WERI-Rb-1 (cell line): ENCODE measurements at regions not wholly inside any gene's neighbourhood (a gene's known extent, or its start where the extent isn't known, plus 50 kb on each side); places are given as distances from the start of the nearest gene placed in this dataset.

ENCODE experiments used
- DNase-seq: peaks from one replicate; pipeline ENCODE4 v3.0.0-alpha.2; 2020
- H3K27ac ChIP-seq: fragments of 250-450 bp; sonication (Bioruptor Pico); 2 replicates; pipeline ENCODE4 v1.5.1; 2020; ENCODE audit warnings: mild to moderate bottlenecking, moderate library complexity
- H3K27me3 ChIP-seq: fragments of 250-450 bp; sonication (Bioruptor Pico); 2 replicates; pipeline ENCODE4 v1.5.1; 2021; ENCODE audit warnings: mild to moderate bottlenecking, low read depth, moderate library complexity; ENCODE audit not compliant: insufficient read depth, severe bottlenecking
- H3K36me3 ChIP-seq: fragments of 250-450 bp; sonication (Bioruptor Pico); 2 replicates; pipeline ENCODE4 v1.5.1; 2020; ENCODE audit warnings: mild to moderate bottlenecking, moderate library complexity
- H3K4me3 ChIP-seq: 2 replicates; pipeline ENCODE4 v1.5.1; 2011; ENCODE audit warnings: low read depth, mild to moderate bottlenecking, control low read depth, low read length
- H3K9me3 ChIP-seq: fragments of 250-450 bp; sonication (Bioruptor Pico); 2 replicates; pipeline ENCODE4 v1.5.1; 2021; ENCODE audit warnings: mild to moderate bottlenecking, moderate library complexity; ENCODE audit not compliant: severe bottlenecking
- CTCF ChIP-seq: IDR thresholded peaks from 2 replicates; pipeline ENCODE4 v1.5.1; 2011; ENCODE audit warnings: low read depth, mild to moderate bottlenecking, control low read depth, inconsistent platforms, low read length

- Histone ChIP-seq H3K27me3 (no peaks in the 10 kb centered on the region), H3K9me3 (no peaks in the 10 kb centered on the region), H3K4me3 (no peak overlapping the region), H3K27ac (no peak overlapping the region), H3K36me3 (no peaks in the 10 kb centered on the region)
- DNase-seq = no peak
- no peak for TF ChIP-seq CTCF
Observed at GRCh38 chr5:164341056-164341619, 835.7 kb downstream of the MAT2B start.

GRCh38 chr5:164345173-164345849, 839.9 kb downstream of the MAT2B start:
- H3K9me3 ChIP-seq = no peaks in the 10 kb centered on the region
- H3K27ac ChIP-seq = no peak overlapping the region
- no peak overlapping the region for H3K4me3 ChIP-seq
- H3K27me3 ChIP-seq = no peaks in the 10 kb centered on the region
- DNase-seq = no peak
- TF ChIP-seq CTCF = no peak
- H3K36me3 ChIP-seq = no peaks in the 10 kb centered on the region

DNA sequence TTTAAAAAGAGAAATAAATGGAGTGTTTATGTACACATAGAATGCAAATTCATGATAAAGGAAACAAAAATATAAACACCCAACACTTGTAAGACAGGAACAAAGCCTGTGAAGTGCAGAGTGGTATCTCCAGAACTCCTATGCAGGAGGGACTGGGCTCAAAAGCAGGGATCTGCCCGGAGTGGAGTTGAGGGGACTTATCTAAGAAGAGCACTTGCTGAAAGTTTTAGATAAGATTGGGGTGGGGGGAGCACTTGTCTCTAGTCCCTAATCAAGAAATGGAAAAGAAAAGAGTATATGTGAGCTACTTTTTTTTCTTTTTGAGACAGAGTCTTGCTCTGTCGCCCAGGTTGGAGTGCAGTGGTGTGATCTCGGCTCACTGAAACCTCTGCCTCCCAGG, 840.4 kb downstream of the MAT2B start:
- DNase-seq = no peak
- no peak overlapping the region for H3K4me3 ChIP-seq
- TF ChIP-seq CTCF = no peak
- no peaks in the 10 kb centered on the region for H3K9me3 ChIP-seq
- H3K27me3 ChIP-seq = no peaks in the 10 kb centered on the region
- no peaks in the 10 kb centered on the region for H3K36me3 ChIP-seq
- H3K27ac ChIP-seq = no peak overlapping the region

DNA sequence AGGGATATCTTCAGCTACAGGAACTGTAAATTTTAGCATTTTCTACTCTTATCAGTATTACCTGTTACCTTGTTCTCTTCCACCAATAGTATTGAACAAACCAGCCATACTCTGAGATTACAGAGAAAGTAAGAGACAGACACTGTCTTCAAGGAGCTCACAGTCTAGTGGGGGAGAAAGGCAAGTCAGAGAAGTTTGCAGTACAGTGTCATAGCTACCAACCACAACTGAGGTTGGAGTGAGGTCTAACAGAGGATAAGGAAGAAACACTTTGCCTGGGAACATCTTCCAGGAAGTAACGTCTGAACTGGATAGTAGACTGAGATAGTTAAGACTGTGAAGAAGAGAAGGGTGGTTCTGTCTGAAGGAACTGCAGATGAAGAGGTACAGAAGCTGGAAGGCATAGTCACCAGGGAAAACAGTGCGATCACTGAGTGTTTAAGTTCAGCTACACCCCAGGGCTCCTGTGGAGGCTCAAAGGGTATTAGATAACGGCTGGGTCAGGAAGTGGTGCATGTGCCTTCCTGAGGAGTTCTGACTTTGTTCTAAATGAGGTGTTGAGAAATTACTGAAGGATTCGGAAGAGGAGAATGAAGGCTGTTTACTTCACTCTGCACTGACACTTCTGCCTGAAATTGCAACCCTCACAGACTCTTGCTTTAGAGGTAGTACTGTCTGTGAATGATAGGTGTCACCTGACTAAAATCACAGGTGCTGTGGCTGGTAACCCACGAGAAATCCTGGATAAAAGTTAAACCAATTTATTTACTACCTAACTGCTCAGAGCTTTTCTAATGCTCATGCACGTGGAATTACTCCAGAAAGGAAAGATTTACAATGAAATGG, 841.6 kb downstream of the MAT2B start:
- no peaks in the 10 kb centered on the region for H3K27me3 ChIP-seq
- H3K36me3 ChIP-seq = no peaks in the 10 kb centered on the region
- H3K4me3 ChIP-seq = no peak overlapping the region
- H3K9me3 ChIP-seq = no peaks in the 10 kb centered on the region
- no peak for DNase-seq
- no peak overlapping the region for H3K27ac ChIP-seq
- no peak for TF ChIP-seq CTCF

DNA sequence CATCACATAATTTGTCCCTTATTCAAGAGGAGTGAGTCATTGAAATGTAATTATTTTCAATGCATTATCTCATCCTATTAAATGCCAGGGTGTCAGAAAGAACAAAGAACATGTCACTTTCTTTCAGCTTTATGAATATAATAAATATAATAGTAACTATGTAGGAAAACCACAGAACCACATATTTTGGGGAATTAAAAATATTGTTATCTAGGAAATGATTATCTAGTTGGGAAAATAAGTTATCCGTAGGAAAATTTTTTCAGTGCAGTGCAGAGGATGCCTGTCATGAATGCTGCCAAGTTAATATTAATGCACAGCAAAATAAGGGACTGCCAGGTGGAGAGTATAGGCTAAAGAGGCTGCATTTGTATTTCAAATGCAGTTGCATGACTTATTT, 844.8 kb downstream of the MAT2B start:
- DNase-seq = no peak
- H3K27me3 ChIP-seq = no peaks in the 10 kb centered on the region
- H3K9me3 ChIP-seq = no peaks in the 10 kb centered on the region
- H3K4me3 ChIP-seq = no peak overlapping the region
- no peaks in the 10 kb centered on the region for H3K36me3 ChIP-seq
- H3K27ac ChIP-seq = no peak overlapping the region
- TF ChIP-seq CTCF = no peak
